ENCODE measurements at regions not wholly inside any gene's neighbourhood (a gene's known extent, or its start where the extent isn't known, plus 50 kb on each side); places are given as distances from the start of the nearest gene placed in this dataset.
A peak's percentile ranks its signal among the peaks of the same experiment; 100 is the strongest.

- DNase-seq (ENCODE audit: low read depth), result no peak
Observed at GRCh38 chr6:1551249-1551648, 58.5 kb upstream of the FOXC1 start.

- DNase-seq (ENCODE audit: low read depth), result no peak
Observed at GRCh38 chr6:1552296-1552761, 57.4 kb upstream of the FOXC1 start.

GRCh38 chr6:1553562-1554083 is 56.1 kb upstream of the FOXC1 start:
- DNase-seq (ENCODE audit: low read depth), result no peak

GRCh38 chr6:1554141-1554475 is 55.6 kb upstream of the FOXC1 start:
- no peak for DNase-seq (ENCODE audit: low read depth)

GRCh38 chr6:1554476-1555310 is 55.0 kb upstream of the FOXC1 start:
- DNase-seq (ENCODE audit: low read depth), result peak; percentile 49

GRCh38 chr6:1558388-1558787 is 51.3 kb upstream of the FOXC1 start:
- no peak for DNase-seq (ENCODE audit: low read depth)
